Vagina (tissue), 2 donors: ENCODE measurements at regions not wholly inside any gene's neighbourhood (a gene's known extent, or its start where the extent isn't known, plus 50 kb on each side); places are given as distances from the start of the nearest gene placed in this dataset.

Experiments used
- DNase-seq, 2 donors: peaks; one replicate each; pipeline ENCODE4 v3.0.0-alpha.2; 2017; ENCODE audit errors: extremely low spot score in 2 of 2
- H3K27ac ChIP-seq: fragments of 200-600 bp; sonication (generic); one replicate; pipeline ENCODE4 v1.5.1; 2019
- H3K27me3 ChIP-seq: fragments of 200-600 bp; sonication (generic); one replicate; pipeline ENCODE4 v1.5.1; 2019
- H3K36me3 ChIP-seq, 2 donors: fragments of 200-600 bp; sonication (generic); one replicate each; pipeline ENCODE4 v1.5.1; 2017 to 2019
- H3K4me1 ChIP-seq: fragments of 200-600 bp; sonication (generic); one replicate; pipeline ENCODE4 v1.5.1; 2019
- H3K4me3 ChIP-seq, 2 donors: fragments of 200-600 bp; sonication (generic); 1 replicate in 1 of 2; 2 replicates in 1 of 2; pipeline ENCODE4 v1.5.1; 2016 to 2019
- H3K9me3 ChIP-seq: fragments of 200-600 bp; sonication (generic); one replicate; pipeline ENCODE4 v1.5.1; 2019
- POLR2A ChIP-seq, 2 donors: fragments of 450-650 bp; IDR thresholded peaks; one replicate each; pipeline ENCODE4 v1.6.1; 2017; ENCODE audit warnings: antibody characterized with exemption in 2 of 2, mild to moderate bottlenecking in 2 of 2, moderate library complexity in 2 of 2
- POLR2AphosphoS5 ChIP-seq, 2 donors: sonication (generic); formaldehyde crosslinking; IDR thresholded peaks; one replicate each; pipeline ENCODE4 v1.9.0; 2017; ENCODE audit warnings: antibody characterized with exemption in 2 of 2, mild to moderate bottlenecking in 2 of 2, low read depth in 1 of 2; ENCODE audit not compliant: insufficient read depth in 1 of 2
- intact Hi-C: fragments of 100-400 bp; cut with DNase I; formaldehyde crosslinking; loops from one replicate; pipeline ENCODE4 v1.15.1; 2023
- TF ChIP-seq, protein P1 (sequence below), 3 experiments: fragments of 450-650 bp in 2 of 3; fragments of 200-600 bp in 1 of 3; sonication (generic) in 1 of 3; IDR thresholded peaks; one replicate each; pipeline ENCODE4 v1.5.1; 2017 to 2019; ENCODE audit warnings: antibody characterized with exemption in 3 of 3, mild to moderate bottlenecking in 2 of 3, moderate library complexity in 2 of 3

DNA sequence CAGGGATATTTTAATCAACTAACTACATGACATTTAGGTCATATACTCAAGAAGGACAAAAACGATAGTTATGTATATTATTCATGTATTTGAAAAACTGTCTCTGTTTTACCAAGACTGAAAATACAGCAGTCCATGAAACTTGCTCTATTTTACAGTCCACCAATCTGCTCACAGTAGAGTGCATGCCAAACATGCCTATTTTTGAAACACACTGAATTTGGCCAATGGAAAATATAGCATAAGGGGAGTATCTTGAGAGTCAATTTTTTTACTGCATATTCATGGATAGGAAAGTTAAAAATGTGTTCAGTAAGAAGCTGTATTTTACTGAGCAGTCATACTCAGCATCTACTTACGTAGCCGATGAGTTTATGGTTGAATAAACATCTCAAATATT, 621.2 kb upstream of the CHORDC1 start:
- Histone ChIP-seq H3K27me3 (no peaks in the 10 kb centered on the region), H3K27ac (no peak overlapping the region), H3K36me3 (no peaks in the 10 kb centered on the region), H3K9me3 (no peaks in the 10 kb centered on the region), H3K4me1 (no peaks in the 10 kb centered on the region), H3K4me3 (no peak overlapping the region)
- no peak for DNase-seq
- intact Hi-C loops: no loop called here
- TF ChIP-seq POLR2A (IDR thresholded peaks at IDR 0.05) (no peak), POLR2AphosphoS5 (IDR thresholded peaks at IDR 0.05; ENCODE audit: insufficient read depth in 1 of 2, low read depth in 1 of 2) (no peak)
- TF ChIP-seq, protein P1, sequence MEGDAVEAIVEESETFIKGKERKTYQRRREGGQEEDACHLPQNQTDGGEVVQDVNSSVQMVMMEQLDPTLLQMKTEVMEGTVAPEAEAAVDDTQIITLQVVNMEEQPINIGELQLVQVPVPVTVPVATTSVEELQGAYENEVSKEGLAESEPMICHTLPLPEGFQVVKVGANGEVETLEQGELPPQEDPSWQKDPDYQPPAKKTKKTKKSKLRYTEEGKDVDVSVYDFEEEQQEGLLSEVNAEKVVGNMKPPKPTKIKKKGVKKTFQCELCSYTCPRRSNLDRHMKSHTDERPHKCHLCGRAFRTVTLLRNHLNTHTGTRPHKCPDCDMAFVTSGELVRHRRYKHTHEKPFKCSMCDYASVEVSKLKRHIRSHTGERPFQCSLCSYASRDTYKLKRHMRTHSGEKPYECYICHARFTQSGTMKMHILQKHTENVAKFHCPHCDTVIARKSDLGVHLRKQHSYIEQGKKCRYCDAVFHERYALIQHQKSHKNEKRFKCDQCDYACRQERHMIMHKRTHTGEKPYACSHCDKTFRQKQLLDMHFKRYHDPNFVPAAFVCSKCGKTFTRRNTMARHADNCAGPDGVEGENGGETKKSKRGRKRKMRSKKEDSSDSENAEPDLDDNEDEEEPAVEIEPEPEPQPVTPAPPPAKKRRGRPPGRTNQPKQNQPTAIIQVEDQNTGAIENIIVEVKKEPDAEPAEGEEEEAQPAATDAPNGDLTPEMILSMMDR (IDR thresholded peaks at IDR 0.05): no peak

DNA sequence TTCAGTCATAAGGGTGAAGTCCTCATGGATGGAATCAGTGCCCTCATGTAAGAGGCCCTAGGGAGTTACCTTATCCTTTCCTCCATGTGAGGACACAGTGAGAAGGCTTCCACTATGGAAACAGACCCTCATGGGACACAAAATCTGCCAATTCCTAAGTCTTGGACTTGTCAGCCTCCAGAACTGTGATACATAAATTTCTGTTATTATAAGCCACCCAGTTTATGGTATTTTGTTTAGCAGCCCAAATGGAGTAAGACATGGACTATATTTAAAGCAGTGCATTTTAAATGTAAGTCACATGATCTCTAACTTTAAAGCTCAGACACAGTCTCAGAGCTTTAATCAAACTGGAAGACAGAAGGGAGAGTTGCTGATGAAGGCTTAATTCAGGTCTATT, 619.8 kb upstream of the CHORDC1 start:
- no peak overlapping the region for H3K4me3 ChIP-seq
- H3K9me3 ChIP-seq: no peaks in the 10 kb centered on the region
- no peaks in the 10 kb centered on the region for H3K4me1 ChIP-seq
- H3K27me3 ChIP-seq: no peaks in the 10 kb centered on the region
- DNase-seq: no peak
- H3K27ac ChIP-seq: no peak overlapping the region
- intact Hi-C loops: no loop called here
- TF ChIP-seq POLR2AphosphoS5 (IDR thresholded peaks at IDR 0.05; ENCODE audit: insufficient read depth in 1 of 2, low read depth in 1 of 2): no peak
- TF ChIP-seq POLR2A (IDR thresholded peaks at IDR 0.05): no peak
- H3K36me3 ChIP-seq: no peaks in the 10 kb centered on the region

DNA sequence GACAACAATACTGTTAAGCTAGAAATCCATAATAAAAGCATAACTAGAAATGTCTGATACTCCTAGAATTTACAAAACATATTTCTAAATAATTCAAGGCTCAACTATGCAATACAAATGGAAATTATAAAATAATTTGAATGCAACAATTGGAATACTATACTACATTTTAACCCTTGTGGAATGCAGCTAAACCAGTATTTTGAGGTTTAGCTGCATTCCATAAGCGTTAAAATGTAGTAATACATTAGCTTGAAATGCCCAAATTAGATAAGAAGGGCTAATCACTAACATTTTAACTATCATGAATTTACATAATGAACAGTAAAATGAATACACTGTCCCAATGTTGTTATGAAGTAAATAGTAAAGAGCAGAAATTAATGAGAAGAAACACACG, 617.2 kb upstream of the CHORDC1 start:
- intact Hi-C loops: no loop called here
- no peaks in the 10 kb centered on the region for H3K27me3 ChIP-seq

DNA sequence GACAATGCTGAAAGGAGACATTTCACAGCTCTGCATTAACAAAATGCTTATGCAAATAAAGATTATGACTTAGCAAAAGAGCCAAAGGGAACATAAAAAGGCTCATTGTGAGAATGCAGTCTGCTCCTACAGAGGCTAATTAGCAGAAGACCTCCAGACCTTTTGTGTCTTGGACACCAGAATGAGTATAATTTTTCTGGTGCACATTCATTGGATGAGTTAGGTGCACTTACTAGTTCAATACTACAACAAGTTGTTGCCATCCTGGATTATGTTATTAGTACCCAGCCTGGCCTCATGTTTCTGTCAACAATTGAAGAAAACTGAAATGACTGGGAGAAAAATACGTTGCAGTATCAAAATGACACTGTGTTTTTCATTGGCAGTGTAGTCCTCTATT, 613.2 kb upstream of the CHORDC1 start:
- intact Hi-C loops: no loop called here

More for the DNA sequence above, 617.2 kb upstream of the CHORDC1 start:
- Histone ChIP-seq H3K4me3 (no peak overlapping the region), H3K36me3 (no peaks in the 10 kb centered on the region), H3K27ac (no peak overlapping the region), H3K4me1 (no peaks in the 10 kb centered on the region), H3K9me3 (no peaks in the 10 kb centered on the region)
- TF ChIP-seq POLR2AphosphoS5 (IDR thresholded peaks at IDR 0.05; ENCODE audit: insufficient read depth in 1 of 2, low read depth in 1 of 2) (no peak), POLR2A (IDR thresholded peaks at IDR 0.05) (no peak)
- TF ChIP-seq, protein P1 (IDR thresholded peaks at IDR 0.05): no peak
- DNase-seq: no peak

DNA sequence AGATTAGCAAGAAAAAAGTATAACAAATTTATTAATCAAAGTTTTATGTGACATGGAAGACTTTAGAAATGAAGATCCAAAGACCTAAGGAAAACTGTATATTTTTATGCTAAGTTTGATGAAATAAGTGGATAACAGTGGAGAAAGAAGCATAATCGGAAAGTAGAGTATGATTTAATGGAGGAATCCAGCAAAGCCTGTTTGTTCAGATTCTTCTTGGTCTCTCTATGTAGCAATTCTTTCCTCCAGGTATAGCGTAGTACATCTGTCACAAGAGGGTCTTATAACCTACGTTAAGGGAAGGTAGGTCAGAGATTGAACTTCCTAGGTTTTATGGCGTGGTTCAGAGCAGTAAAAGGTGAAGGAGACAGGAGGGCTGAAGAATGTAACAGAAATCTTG, 600.6 kb upstream of the CHORDC1 start:
- no peak for DNase-seq
- Histone ChIP-seq H3K36me3 (no peaks in the 10 kb centered on the region), H3K4me3 (no peak overlapping the region), H3K9me3 (no peaks in the 10 kb centered on the region), H3K27ac (no peak overlapping the region), H3K4me1 (no peaks in the 10 kb centered on the region), H3K27me3 (no peaks in the 10 kb centered on the region)
- intact Hi-C loops: no loop called here
- no peak for TF ChIP-seq POLR2AphosphoS5 (IDR thresholded peaks at IDR 0.05; ENCODE audit: insufficient read depth in 1 of 2, low read depth in 1 of 2)
- TF ChIP-seq, protein P1 (IDR thresholded peaks at IDR 0.05): no peak
- TF ChIP-seq POLR2A (IDR thresholded peaks at IDR 0.05): no peak

More for the DNA sequence above, 613.2 kb upstream of the CHORDC1 start:
- H3K27me3 ChIP-seq: no peaks in the 10 kb centered on the region
- no peaks in the 10 kb centered on the region for H3K9me3 ChIP-seq
- H3K4me1 ChIP-seq: no peaks in the 10 kb centered on the region
- H3K4me3 ChIP-seq: no peak overlapping the region
- H3K27ac ChIP-seq: no peak overlapping the region
- DNase-seq: no peak
- TF ChIP-seq, protein P1 (IDR thresholded peaks at IDR 0.05): no peak
- TF ChIP-seq POLR2AphosphoS5 (IDR thresholded peaks at IDR 0.05; ENCODE audit: insufficient read depth in 1 of 2, low read depth in 1 of 2) (no peak), POLR2A (IDR thresholded peaks at IDR 0.05) (no peak)
- no peaks in the 10 kb centered on the region for H3K36me3 ChIP-seq
